Natural killer cell (primary cell): ENCODE measurements at regions not wholly inside any gene's neighbourhood (a gene's known extent, or its start where the extent isn't known, plus 50 kb on each side); places are given as distances from the start of the nearest gene placed in this dataset.

Experiments
- ATAC-seq, 3 donors: fragments of 150-1000 bp in 2 of 3; fragments of 200-7000 bp in 1 of 3; cut with Tn5 transposase; 1 replicate in 1 of 3; 2 replicates in 2 of 3; pipeline ENCODE4 v1.10.0; 2021; ENCODE audit warnings: mild to moderate bottlenecking in 2 of 3, moderate library complexity in 2 of 3
- DNase-seq, 2 donors: peaks; one replicate each; pipeline versions ENCODE4 v3.0.0 to v3.0.0-alpha.2; 2013 to 2021; ENCODE audit warnings: mixed read lengths in 1 of 2
- H3K27ac ChIP-seq: one replicate; pipeline ENCODE4 v1.5.1; 2013; ENCODE audit warnings: mild to moderate bottlenecking, low read length
- H3K27me3 ChIP-seq: one replicate; pipeline ENCODE4 v1.6.1; 2013; ENCODE audit warnings: low read length; ENCODE audit not compliant: control insufficient read depth, insufficient read depth
- H3K36me3 ChIP-seq: one replicate; pipeline ENCODE4 v1.6.1; 2013; ENCODE audit warnings: low read length; ENCODE audit not compliant: control insufficient read depth, insufficient read depth
- H3K4me1 ChIP-seq: one replicate; pipeline ENCODE4 v1.6.1; 2013; ENCODE audit warnings: low read length; ENCODE audit not compliant: control insufficient read depth, insufficient read depth
- H3K4me3 ChIP-seq: one replicate; pipeline ENCODE4 v1.5.1; 2013; ENCODE audit warnings: low read length
- H3K9me3 ChIP-seq: one replicate; pipeline ENCODE4 v1.6.1; 2013; ENCODE audit warnings: low read length; ENCODE audit not compliant: control insufficient read depth, insufficient read depth
- H3K27ac Mint-ChIP-seq, 2 donors: one replicate each; pipeline ENCODE4 v1.8.0; 2022; ENCODE audit warnings: mild to moderate bottlenecking in 2 of 2, mixed read lengths in 2 of 2, moderate library complexity in 1 of 2
- H3K27me3 Mint-ChIP-seq, 2 donors: one replicate each; pipeline ENCODE4 v1.8.0; 2022; ENCODE audit warnings: low read depth in 2 of 2, mixed read lengths in 2 of 2
- H3K36me3 Mint-ChIP-seq: one replicate; pipeline ENCODE4 v1.8.0; 2022; ENCODE audit warnings: mixed read lengths
- H3K4me1 Mint-ChIP-seq, 2 donors: one replicate each; pipeline ENCODE4 v1.8.0; 2022; ENCODE audit warnings: mixed read lengths in 2 of 2
- H3K4me3 Mint-ChIP-seq: one replicate; pipeline ENCODE4 v1.8.0; 2022; ENCODE audit warnings: mild to moderate bottlenecking, moderate library complexity, mixed read lengths
- H3K9me3 Mint-ChIP-seq, 2 donors: one replicate each; pipeline ENCODE4 v1.8.0; 2022; ENCODE audit warnings: mixed read lengths in 2 of 2
- CTCF ChIP-seq: fragments of 200-600 bp; IDR thresholded peaks from one replicate; pipeline ENCODE4 v1.8.0; 2022; ENCODE audit warnings: antibody characterized with exemption
- WGBS: methylation state at CpG from one replicate; pipeline ENCODE4 v1.1.7; 2013; ENCODE audit warnings: missing lambda C conversion rate; ENCODE audit not compliant: insufficient coverage; 5-methylcytosine and 5-hydroxymethylcytosine counted together
- intact Hi-C: fragments of 100-400 bp; cut with micrococcal nuclease; formaldehyde crosslinking; loops from one replicate; pipeline ENCODE4 v1.14.2; 2022

- H3K9me3 ChIP-seq = no peaks in the 10 kb centered on the region
- H3K4me1 ChIP-seq = no peaks in the 10 kb centered on the region
- no peaks in the 10 kb centered on the region for H3K27me3 ChIP-seq
- TF ChIP-seq CTCF = no peak
- no peak for ATAC-seq
- WGBS = 78% methylated on average over 2 of the region's 2 CpGs
- Mint-ChIP-seq H3K9me3 (peaks cover 11 to 20% of the 10 kb centered on the region in 2 donors), H3K27ac (no peak overlapping the region), H3K36me3 (no peaks in the 10 kb centered on the region), H3K4me1 (no peaks in the 10 kb centered on the region), H3K27me3 (no peaks in the 10 kb centered on the region), H3K4me3 (no peak overlapping the region)
- no peaks in the 10 kb centered on the region for H3K36me3 ChIP-seq
- no peak for DNase-seq
- H3K27ac ChIP-seq = no peak overlapping the region
- intact Hi-C loops = no loop called here
- H3K4me3 ChIP-seq = no peak overlapping the region
These were observed 182.6 kb upstream of the SLITRK3 start for GRCh38 chr3:165378761-165379160.

GRCh38 chr3:165359005-165359404 is 162.8 kb upstream of the SLITRK3 start:
- no peaks in the 10 kb centered on the region for H3K4me1 ChIP-seq
- no peaks in the 10 kb centered on the region for H3K36me3 ChIP-seq
- no peaks in the 10 kb centered on the region for H3K27me3 ChIP-seq
- no peak overlapping the region for H3K27ac ChIP-seq
- Mint-ChIP-seq H3K4me3 (no peak overlapping the region), H3K27ac (no peak overlapping the region), H3K36me3 (peaks cover 5% of the 10 kb centered on the region), H3K4me1 (no peaks in the 10 kb centered on the region), H3K27me3 (no peaks in the 10 kb centered on the region), H3K9me3 (peaks cover 3 to 6% of the 10 kb centered on the region in 2 donors)
- TF ChIP-seq CTCF = no peak
- ATAC-seq (no peak), DNase-seq (no peak)
- intact Hi-C loops = no loop called here
- no peak overlapping the region for H3K4me3 ChIP-seq
- no CpG with 5 or more reads among the region's 3 CpGs for WGBS
- H3K9me3 ChIP-seq = no peaks in the 10 kb centered on the region

GRCh38 chr3:165355316-165355715 is 159.1 kb upstream of the SLITRK3 start:
- WGBS = 96% methylated on average over 3 of the region's 5 CpGs
- no peaks in the 10 kb centered on the region for H3K27me3 ChIP-seq
- no peaks in the 10 kb centered on the region for H3K36me3 ChIP-seq
- Mint-ChIP-seq H3K4me3 (no peak overlapping the region), H3K36me3 (peaks cover 10% of the 10 kb centered on the region), H3K27me3 (no peaks in the 10 kb centered on the region), H3K27ac (no peak overlapping the region), H3K9me3 (peaks cover 14% of the 10 kb centered on the region in 2 donors), H3K4me1 (no peaks in the 10 kb centered on the region)
- intact Hi-C loops = no loop called here
- DNase-seq (no peak), ATAC-seq (no peak)
- no peak overlapping the region for H3K4me3 ChIP-seq
- H3K9me3 ChIP-seq = no peaks in the 10 kb centered on the region
- TF ChIP-seq CTCF = no peak
- H3K27ac ChIP-seq = no peak overlapping the region
- H3K4me1 ChIP-seq = no peaks in the 10 kb centered on the region

- Mint-ChIP-seq H3K27me3 (no peaks in the 10 kb centered on the region), H3K9me3 (peaks cover 16 to 20% of the 10 kb centered on the region in 2 donors), H3K36me3 (peaks cover 11% of the 10 kb centered on the region), H3K27ac (no peak overlapping the region), H3K4me3 (no peak overlapping the region), H3K4me1 (no peaks in the 10 kb centered on the region)
- Histone ChIP-seq H3K9me3 (no peaks in the 10 kb centered on the region), H3K27me3 (no peaks in the 10 kb centered on the region), H3K4me3 (no peak overlapping the region), H3K4me1 (no peaks in the 10 kb centered on the region), H3K36me3 (no peaks in the 10 kb centered on the region), H3K27ac (no peak overlapping the region)
- intact Hi-C loops = no loop called here
- WGBS = 0% methylated on average over 2 of the region's 4 CpGs
- no peak for TF ChIP-seq CTCF
- no peak for ATAC-seq
- DNase-seq = no peak
These were observed 151.3 kb upstream of the SLITRK3 start for GRCh38 chr3:165347526-165347925.
